Type B pancreatic cell (in vitro differentiated cells): ENCODE measurements at regions not wholly inside any gene's neighbourhood (a gene's known extent, or its start where the extent isn't known, plus 50 kb on each side); places are given as distances from the start of the nearest gene placed in this dataset.
A peak's percentile ranks its signal among the peaks of the same experiment; 100 is the strongest.

Experiments
- DNase-seq: peaks from one replicate; pipeline ENCODE4 v3.0.0; 2021; ENCODE audit warnings: mixed read lengths; ENCODE audit not compliant: unreplicated experiment; ENCODE audit errors: extremely low spot score
- H3K27ac Mint-ChIP-seq: 2 replicates; pipeline ENCODE4 v1.8.0; 2021; ENCODE audit warnings: mild to moderate bottlenecking, mixed read lengths
- H3K27me3 Mint-ChIP-seq: 2 replicates; pipeline ENCODE4 v1.8.0; 2021; ENCODE audit warnings: mixed read lengths
- H3K36me3 Mint-ChIP-seq: 2 replicates; pipeline ENCODE4 v1.8.0; 2021; ENCODE audit warnings: mixed read lengths
- H3K4me1 Mint-ChIP-seq: one replicate; pipeline ENCODE4 v1.8.0; 2021; ENCODE audit warnings: mixed read lengths; ENCODE audit not compliant: unreplicated experiment
- H3K4me3 Mint-ChIP-seq: 2 replicates; pipeline ENCODE4 v1.8.0; 2021; ENCODE audit warnings: mild to moderate bottlenecking, mixed read lengths
- H3K9me3 Mint-ChIP-seq: 2 replicates; pipeline ENCODE4 v1.8.0; 2021; ENCODE audit warnings: mixed read lengths
- TF ChIP-seq, protein P1 (sequence below): fragments of 200-600 bp; sonication (generic); conservative IDR thresholded peaks from 2 replicates; pipeline ENCODE4 v1.5.0; 2021; ENCODE audit warnings: antibody characterized with exemption, mild to moderate bottlenecking

DNA sequence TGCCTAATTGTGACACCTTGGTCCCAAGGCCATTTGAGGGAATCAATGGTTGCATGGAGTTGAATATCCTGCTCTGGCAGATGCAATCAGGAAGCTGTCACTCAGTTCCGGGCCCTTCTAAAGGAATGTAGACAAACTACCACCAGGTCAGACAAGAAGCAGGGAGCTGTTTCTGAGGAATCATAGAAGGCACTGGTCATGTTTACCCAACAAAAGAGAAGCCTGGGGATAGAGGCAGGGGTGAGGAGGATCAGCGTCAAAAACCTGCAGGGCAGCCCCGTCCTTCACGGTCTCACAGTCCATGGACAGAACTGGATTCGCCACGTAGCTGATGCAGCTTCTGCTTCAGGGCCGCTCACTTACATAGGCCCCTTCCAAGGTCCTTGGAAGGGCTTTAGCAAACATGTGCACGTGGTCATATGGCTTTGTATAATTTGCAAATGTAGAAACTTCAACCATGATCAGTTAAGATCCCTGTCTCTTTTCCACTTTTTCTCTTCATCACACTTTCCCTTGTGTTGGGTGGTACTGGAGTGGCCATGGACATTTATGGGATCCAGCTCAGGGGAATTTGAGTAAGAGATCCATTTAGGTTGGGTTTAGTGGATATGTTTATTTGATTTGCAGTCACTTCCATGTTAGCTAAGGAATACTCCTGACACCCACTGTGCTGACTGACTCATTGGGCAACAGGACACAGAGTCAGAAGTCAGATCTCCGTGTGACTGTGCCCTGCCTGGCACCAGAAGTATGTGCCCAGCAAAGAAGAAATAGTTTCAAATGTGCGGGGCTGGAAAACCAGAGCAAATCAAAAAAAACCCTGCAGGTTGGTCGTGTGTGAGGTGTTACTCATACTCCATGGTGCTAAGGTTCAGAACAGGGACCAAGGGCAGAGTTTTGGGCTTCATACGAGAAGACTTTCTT is 60.0 kb upstream of the ZFAND3 start:
- peaks cover 19% of the 10 kb centered on the region for H3K4me1 Mint-ChIP-seq
- peaks cover 5% of the 10 kb centered on the region for H3K9me3 Mint-ChIP-seq
- H3K4me3 Mint-ChIP-seq: no peak overlapping the region
- DNase-seq: no peak
- peaks cover 23% of the 10 kb centered on the region for H3K27me3 Mint-ChIP-seq
- peak overlapping the region; percentile 25 for H3K27ac Mint-ChIP-seq
- H3K36me3 Mint-ChIP-seq: no peaks in the 10 kb centered on the region
- TF ChIP-seq, protein P1, sequence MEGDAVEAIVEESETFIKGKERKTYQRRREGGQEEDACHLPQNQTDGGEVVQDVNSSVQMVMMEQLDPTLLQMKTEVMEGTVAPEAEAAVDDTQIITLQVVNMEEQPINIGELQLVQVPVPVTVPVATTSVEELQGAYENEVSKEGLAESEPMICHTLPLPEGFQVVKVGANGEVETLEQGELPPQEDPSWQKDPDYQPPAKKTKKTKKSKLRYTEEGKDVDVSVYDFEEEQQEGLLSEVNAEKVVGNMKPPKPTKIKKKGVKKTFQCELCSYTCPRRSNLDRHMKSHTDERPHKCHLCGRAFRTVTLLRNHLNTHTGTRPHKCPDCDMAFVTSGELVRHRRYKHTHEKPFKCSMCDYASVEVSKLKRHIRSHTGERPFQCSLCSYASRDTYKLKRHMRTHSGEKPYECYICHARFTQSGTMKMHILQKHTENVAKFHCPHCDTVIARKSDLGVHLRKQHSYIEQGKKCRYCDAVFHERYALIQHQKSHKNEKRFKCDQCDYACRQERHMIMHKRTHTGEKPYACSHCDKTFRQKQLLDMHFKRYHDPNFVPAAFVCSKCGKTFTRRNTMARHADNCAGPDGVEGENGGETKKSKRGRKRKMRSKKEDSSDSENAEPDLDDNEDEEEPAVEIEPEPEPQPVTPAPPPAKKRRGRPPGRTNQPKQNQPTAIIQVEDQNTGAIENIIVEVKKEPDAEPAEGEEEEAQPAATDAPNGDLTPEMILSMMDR: no peak

DNA sequence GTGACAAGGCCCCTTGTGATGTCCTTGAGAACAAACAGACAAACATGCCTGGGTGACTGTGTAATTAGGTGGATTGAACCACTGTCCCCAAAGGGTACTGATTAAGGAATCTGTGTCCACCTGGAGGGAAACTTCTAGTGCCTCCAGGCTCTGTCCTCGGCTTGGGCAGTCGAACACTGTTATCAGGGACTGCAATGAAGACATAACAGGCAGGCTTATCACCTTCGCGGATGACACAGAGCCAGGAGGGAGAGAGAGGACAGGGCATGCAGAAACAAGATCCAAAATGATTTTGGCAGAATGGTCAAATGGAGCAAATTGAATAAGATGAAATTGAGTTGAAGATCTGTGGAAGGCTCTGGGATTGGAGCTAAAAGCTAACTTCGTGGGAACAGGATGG is 60.9 kb upstream of the ZFAND3 start:
- DNase-seq: no peak
- H3K36me3 Mint-ChIP-seq: no peaks in the 10 kb centered on the region
- H3K27me3 Mint-ChIP-seq: peaks cover 23% of the 10 kb centered on the region
- TF ChIP-seq, protein P1: no peak
- H3K4me3 Mint-ChIP-seq: no peak overlapping the region
- peaks cover 15% of the 10 kb centered on the region for H3K4me1 Mint-ChIP-seq
- peak overlapping the region; percentile 25 for H3K27ac Mint-ChIP-seq
- peaks cover 5% of the 10 kb centered on the region for H3K9me3 Mint-ChIP-seq

DNA sequence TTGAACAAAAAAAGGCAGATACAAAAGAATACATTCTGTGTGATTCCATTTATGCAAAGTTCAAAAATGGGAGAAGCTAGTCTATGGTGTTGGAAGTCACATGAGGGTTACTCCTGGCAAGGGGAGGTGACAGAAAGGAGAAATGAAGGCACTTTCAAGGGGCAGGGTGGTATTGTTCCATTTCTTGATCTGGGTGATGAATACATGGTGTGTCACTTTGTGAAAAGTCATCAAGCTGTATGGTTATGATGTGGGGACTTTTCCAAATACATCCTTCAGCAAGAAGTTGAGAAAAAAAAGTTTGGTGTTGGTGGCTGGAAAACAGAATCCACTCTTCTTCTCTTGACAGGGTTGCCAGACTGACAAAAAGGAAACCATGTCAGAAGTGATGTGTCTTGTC is 60.6 kb upstream of the MDGA1 start:
- Mint-ChIP-seq H3K36me3 (no peaks in the 10 kb centered on the region), H3K9me3 (peaks cover 5% of the 10 kb centered on the region), H3K27me3 (peaks cover 23% of the 10 kb centered on the region), H3K27ac (peak overlapping the region; percentile 25), H3K4me3 (peak overlapping the region; percentile 46), H3K4me1 (peaks cover 15% of the 10 kb centered on the region)
- TF ChIP-seq, protein P1: no peak
- no peak for DNase-seq

DNA sequence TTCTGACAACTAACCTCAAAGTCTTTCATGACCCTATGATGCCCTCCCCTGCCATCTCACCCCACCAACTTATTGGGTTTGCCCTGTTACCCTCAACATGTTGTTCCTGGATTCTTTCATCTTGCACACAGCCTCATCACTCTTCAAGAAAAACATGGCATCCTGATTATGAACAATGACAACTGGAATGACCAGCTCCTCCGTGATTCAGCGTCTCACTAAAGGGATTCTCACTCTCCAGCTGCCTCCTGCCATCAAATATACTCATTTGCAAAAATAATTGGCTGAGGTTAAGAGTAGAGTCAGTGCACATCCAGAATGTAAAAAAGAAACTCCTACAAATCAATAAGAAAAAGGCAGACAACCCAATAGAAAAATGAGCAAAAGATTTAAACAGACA is 59.7 kb upstream of the MDGA1 start:
- peak overlapping the region; percentile 67 for H3K27ac Mint-ChIP-seq
- no peak for DNase-seq
- no peaks in the 10 kb centered on the region for H3K36me3 Mint-ChIP-seq
- peak overlapping the region; percentile 23 for H3K4me3 Mint-ChIP-seq
- peaks cover 17% of the 10 kb centered on the region for H3K27me3 Mint-ChIP-seq
- H3K4me1 Mint-ChIP-seq: peaks cover 15% of the 10 kb centered on the region
- peaks cover 5% of the 10 kb centered on the region for H3K9me3 Mint-ChIP-seq
- TF ChIP-seq, protein P1: no peak

DNA sequence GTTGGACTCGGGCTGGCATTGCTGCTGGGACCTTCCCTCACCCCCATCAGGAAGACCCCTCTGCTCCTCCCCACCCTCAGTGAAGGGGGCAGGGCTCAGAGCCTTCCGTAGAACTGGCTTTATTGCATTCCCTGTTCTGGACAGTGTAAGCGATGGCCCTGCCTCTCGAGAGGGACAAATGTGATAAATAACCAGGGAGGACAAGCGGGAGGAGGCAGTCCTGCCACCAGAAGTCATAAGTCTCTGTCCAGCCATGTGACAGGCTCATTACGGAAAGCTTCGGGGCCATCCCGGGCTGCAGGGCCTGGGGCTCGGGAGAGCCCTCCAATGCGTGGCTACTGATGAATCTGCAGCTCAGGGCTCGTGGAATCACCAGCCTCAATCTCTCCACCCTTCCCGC is 58.5 kb upstream of the MDGA1 start:
- Mint-ChIP-seq H3K27me3 (peaks cover 11% of the 10 kb centered on the region), H3K4me3 (no peak overlapping the region), H3K4me1 (peaks cover 15% of the 10 kb centered on the region), H3K36me3 (no peaks in the 10 kb centered on the region), H3K9me3 (peaks cover 5% of the 10 kb centered on the region), H3K27ac (peak overlapping the region; percentile 42)
- TF ChIP-seq, protein P1: no peak
- DNase-seq: no peak
